Fibroblast of lung (primary cell): ENCODE measurements at regions not wholly inside any gene's neighbourhood (a gene's known extent, or its start where the extent isn't known, plus 50 kb on each side); places are given as distances from the start of the nearest gene placed in this dataset.

Experiments used
- EZH2 ChIP-seq: IDR thresholded peaks from 2 replicates; pipeline ENCODE4 v1.5.1; 2012; ENCODE audit warnings: low read length, control low read depth, mild to moderate bottlenecking; ENCODE audit errors: missing control alignments
- TF ChIP-seq, protein P1 (sequence below), 2 donors: IDR thresholded peaks in 1 of 2; conservative IDR thresholded peaks in 1 of 2; 1 replicate in 1 of 2; 2 replicates in 1 of 2; pipeline ENCODE4 v1.5.1; 2011 to 2012; ENCODE audit warnings: low read length in 2 of 2, control low read depth in 1 of 2, inconsistent platforms in 1 of 2, low read depth in 1 of 2, mild to moderate bottlenecking in 1 of 2

DNA sequence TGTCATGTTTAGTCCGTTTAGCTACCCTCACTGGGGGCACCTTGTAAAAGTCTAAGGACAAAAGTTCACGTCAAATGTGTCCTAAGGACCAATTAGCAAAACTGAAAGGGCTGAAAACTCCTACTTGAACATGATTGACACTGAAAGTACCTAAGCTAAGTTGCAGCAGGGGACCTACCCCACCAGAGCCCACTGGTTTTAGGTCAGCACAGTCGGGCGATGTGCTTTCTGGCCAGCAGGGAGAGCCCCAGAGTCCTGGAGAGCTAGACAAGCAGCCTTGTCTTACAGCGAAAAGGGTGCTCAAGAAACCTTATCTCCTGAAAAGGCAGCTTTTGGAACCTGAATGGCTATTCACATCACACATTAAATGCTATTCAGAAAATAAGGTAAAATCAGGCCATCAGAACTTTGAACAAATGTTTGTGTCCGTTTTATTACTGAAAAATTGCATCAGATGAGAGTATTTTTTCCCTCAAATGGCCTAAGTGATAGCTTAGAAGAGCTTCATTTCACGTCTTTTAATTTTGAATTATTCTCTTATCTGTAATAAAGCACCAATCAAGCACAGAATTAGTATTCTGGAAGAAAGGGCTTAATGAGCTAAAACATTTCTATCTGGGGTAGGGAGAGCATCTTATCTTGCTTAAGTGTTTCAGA is 52.2 kb upstream of the MKI67 start:
- no peak for TF ChIP-seq EZH2
- TF ChIP-seq, protein P1, sequence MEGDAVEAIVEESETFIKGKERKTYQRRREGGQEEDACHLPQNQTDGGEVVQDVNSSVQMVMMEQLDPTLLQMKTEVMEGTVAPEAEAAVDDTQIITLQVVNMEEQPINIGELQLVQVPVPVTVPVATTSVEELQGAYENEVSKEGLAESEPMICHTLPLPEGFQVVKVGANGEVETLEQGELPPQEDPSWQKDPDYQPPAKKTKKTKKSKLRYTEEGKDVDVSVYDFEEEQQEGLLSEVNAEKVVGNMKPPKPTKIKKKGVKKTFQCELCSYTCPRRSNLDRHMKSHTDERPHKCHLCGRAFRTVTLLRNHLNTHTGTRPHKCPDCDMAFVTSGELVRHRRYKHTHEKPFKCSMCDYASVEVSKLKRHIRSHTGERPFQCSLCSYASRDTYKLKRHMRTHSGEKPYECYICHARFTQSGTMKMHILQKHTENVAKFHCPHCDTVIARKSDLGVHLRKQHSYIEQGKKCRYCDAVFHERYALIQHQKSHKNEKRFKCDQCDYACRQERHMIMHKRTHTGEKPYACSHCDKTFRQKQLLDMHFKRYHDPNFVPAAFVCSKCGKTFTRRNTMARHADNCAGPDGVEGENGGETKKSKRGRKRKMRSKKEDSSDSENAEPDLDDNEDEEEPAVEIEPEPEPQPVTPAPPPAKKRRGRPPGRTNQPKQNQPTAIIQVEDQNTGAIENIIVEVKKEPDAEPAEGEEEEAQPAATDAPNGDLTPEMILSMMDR (conservative IDR thresholded peaks at IDR 0.05 in 1 of 2, IDR thresholded peaks at IDR 0.05 in 1 of 2; ENCODE audit: low read depth in 1 of 2, low read length in 2 of 2): peak; percentile 9 to 46
